ENCODE measurements at regions not wholly inside any gene's neighbourhood (a gene's known extent, or its start where the extent isn't known, plus 50 kb on each side); places are given as distances from the start of the nearest gene placed in this dataset.

DNA sequence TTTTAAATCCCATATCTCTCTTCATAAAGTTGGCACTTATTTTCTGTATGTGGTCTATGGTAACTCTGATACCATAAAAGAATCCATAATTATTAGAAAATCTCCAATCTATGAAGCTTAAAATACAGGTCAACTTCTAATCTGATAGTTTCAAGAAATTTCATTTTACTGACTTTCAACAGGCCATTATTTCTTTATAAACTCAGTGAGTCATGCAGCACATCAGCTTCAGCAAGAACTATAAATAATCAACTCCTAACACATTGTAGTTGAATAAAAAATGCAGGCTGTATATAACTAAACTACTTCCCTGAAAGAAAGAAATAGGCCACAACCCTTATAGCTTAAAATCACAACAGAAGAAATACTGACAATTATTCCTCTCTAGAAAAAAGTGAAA lies 204.3 kb upstream of the CCDC150 start (continued):
- TF ChIP-seq, protein P1, sequence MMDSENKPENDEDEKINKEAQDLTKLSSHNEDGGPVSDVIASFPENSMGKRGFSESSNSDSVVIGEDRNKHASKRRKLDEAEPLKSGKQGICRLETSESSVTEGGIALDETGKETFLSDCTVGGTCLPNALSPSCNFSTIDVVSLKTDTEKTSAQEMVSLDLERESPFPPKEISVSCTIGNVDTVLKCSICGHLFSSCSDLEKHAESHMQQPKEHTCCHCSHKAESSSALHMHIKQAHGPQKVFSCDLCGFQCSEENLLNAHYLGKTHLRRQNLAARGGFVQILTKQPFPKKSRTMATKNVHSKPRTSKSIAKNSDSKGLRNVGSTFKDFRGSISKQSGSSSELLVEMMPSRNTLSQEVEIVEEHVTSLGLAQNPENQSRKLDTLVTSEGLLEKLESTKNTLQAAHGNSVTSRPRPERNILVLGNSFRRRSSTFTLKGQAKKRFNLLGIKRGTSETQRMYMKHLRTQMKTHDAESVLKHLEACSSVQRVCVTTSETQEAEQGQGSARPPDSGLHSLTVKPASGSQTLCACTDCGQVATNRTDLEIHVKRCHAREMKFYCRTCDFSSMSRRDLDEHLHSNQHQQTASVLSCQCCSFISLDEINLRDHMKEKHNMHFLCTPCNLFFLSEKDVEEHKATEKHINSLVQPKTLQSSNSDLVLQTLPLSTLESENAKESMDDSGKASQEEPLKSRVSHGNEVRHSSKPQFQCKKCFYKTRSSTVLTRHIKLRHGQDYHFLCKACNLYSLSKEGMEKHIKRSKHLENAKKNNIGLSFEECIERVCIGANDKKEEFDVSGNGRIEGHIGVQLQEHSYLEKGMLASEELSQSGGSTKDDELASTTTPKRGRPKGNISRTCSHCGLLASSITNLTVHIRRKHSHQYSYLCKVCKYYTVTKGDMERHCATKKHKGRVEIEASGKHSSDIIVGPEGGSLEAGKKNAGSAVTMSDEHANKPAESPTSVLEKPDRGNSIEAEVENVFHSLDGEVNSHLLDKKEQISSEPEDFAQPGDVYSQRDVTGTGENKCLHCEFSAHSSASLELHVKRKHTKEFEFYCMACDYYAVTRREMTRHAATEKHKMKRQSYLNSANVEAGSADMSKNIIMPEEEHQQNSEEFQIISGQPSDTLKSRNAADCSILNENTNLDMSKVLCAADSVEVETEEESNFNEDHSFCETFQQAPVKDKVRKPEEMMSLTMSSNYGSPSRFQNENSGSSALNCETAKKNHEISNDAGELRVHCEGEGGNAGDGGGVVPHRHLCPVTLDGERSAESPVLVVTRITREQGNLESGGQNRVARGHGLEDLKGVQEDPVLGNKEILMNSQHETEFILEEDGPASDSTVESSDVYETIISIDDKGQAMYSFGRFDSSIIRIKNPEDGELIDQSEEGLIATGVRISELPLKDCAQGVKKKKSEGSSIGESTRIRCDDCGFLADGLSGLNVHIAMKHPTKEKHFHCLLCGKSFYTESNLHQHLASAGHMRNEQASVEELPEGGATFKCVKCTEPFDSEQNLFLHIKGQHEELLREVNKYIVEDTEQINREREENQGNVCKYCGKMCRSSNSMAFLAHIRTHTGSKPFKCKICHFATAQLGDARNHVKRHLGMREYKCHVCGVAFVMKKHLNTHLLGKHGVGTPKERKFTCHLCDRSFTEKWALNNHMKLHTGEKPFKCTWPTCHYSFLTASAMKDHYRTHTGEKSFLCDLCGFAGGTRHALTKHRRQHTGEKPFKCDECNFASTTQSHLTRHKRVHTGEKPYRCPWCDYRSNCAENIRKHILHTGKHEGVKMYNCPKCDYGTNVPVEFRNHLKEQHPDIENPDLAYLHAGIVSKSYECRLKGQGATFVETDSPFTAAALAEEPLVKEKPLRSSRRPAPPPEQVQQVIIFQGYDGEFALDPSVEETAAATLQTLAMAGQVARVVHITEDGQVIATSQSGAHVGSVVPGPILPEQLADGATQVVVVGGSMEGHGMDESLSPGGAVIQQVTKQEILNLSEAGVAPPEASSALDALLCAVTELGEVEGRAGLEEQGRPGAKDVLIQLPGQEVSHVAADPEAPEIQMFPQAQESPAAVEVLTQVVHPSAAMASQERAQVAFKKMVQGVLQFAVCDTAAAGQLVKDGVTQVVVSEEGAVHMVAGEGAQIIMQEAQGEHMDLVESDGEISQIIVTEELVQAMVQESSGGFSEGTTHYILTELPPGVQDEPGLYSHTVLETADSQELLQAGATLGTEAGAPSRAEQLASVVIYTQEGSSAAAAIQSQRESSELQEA (IDR thresholded peaks at IDR 0.05; ENCODE audit: low read depth), result no peak

DNA sequence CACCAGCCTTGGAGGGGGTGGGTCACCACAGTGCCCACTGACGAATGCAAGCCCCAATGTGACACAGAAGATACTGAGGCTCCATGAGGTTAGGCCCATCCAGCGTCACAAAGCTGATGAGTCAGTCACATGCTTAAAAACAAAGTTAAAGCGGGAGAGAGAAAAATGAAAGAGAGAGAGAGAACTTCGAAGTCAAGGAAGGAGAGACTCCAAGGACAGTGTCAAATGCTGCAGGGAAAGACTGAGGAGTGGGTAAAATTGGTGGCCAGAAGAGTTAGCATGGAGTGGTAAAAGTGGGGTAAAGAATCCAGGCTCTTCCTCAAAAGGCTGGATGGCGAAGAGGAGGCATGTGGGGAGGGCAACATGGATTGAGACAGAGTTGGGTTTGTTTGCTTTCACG lies 201.9 kb upstream of the CCDC150 start:
- ATAC-seq (no peak), DNase-seq (ENCODE audit: extremely low read depth in 1 of 4, low spot score in 3 of 4) (no peak), FAIRE-seq (no peak)
- Histone ChIP-seq H3K4me2 (ENCODE audit: insufficient read depth, low read length) (no peak overlapping the region), H4K20me1 (replicated peaks; ENCODE audit: control insufficient read depth, insufficient read depth, low read length) (no peaks in the 10 kb centered on the region), H3K36me3 (ENCODE audit: control insufficient read depth, insufficient read depth, low read length) (no peaks in the 10 kb centered on the region), H3K27ac (ENCODE audit: extremely low read depth, low read depth, low read length) (no peak overlapping the region), H3K9me3 (replicated peaks; ENCODE audit: control insufficient read depth, insufficient read depth, low read depth, low read length) (no peaks in the 10 kb centered on the region), H3K27me3 (ENCODE audit: control insufficient read depth in 2 of 2, insufficient read depth in 2 of 2, low read length in 2 of 2) (no peaks in the 10 kb centered on the region), H3K4me3 (no peak overlapping the region), H3K4me1 (replicated peaks in 1 of 2; ENCODE audit: control insufficient read depth in 2 of 2, insufficient read depth in 2 of 2, low read length in 2 of 2) (no peaks in the 10 kb centered on the region), H3K9me1 (ENCODE audit: control insufficient read depth, insufficient read depth, low read length) (no peaks in the 10 kb centered on the region), H3K79me2 (ENCODE audit: control insufficient read depth, insufficient read depth, low read length) (no peaks in the 10 kb centered on the region), H3K9ac (ENCODE audit: insufficient read depth in 1 of 2, low read depth in 2 of 2, low read length in 2 of 2) (no peak overlapping the region), H2AFZ (ENCODE audit: low read depth, low read length) (peak overlapping the region; percentile 40; the same call in 1 of the 2 replicates)
- in situ Hi-C loops (cut with MboI), result no loop called here
- CTCF ChIA-PET (ENCODE audit: low intra/inter-chr PET ratio), result no interaction called here
- 34% methylated on average over 4 of the region's 6 CpGs for WGBS (ENCODE audit: insufficient coverage, low coverage, missing lambda C conversion rate)
- intact Hi-C loops (cut with micrococcal nuclease), result no loop called here
- POLR2A ChIA-PET, result no interaction called here
- no TSS peak for BruUV-seq (replicated peaks)
- TF ChIP-seq GTF2A2 (tag; IDR thresholded peaks at IDR 0.05), result no peak
- TF ChIP-seq SP1 (CRISPR knock-in tag; IDR thresholded peaks at IDR 0.05), result no peak
- TF ChIP-seq PCBP2 (IDR thresholded peaks at IDR 0.05; ENCODE audit: low read depth, low read length, poor library complexity, severe bottlenecking), result no peak
- TF ChIP-seq, protein P2, sequence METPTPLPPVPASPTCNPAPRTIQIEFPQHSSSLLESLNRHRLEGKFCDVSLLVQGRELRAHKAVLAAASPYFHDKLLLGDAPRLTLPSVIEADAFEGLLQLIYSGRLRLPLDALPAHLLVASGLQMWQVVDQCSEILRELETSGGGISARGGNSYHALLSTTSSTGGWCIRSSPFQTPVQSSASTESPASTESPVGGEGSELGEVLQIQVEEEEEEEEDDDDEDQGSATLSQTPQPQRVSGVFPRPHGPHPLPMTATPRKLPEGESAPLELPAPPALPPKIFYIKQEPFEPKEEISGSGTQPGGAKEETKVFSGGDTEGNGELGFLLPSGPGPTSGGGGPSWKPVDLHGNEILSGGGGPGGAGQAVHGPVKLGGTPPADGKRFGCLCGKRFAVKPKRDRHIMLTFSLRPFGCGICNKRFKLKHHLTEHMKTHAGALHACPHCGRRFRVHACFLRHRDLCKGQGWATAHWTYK (CRISPR knock-in tag; IDR thresholded peaks at IDR 0.05), result no peak
- TF ChIP-seq ZNF695 (CRISPR knock-in tag; IDR thresholded peaks at IDR 0.05), result no peak
- peak; percentile 68 for TF ChIP-seq L3MBTL2 (IDR thresholded peaks at IDR 0.05)
